Endothelial cell of umbilical vein (primary cell): ENCODE measurements at regions not wholly inside any gene's neighbourhood (a gene's known extent, or its start where the extent isn't known, plus 50 kb on each side); places are given as distances from the start of the nearest gene placed in this dataset.
A peak's percentile ranks its signal among the peaks of the same experiment; 100 is the strongest.

Experiments used
- BruUV-seq: library from RNA; stranded (reverse); fragments of 400-500 nt; replicated peaks from 2 replicates; lab custom pipeline; 2021; lab: Mats Ljungman, UMichigan
- CTCF ChIA-PET: fragments of 300-600, 350-600 bp; sonication (Branson Sonifier 250); formaldehyde crosslinking; loops from one replicate; lab custom pipeline; 2021; ENCODE audit warnings: antibody characterized with exemption, inconsistent platforms; lab: Charles Lee
- POLR2A ChIA-PET: fragments of 300-600, 350-600 bp; sonication (Branson Sonifier 250); formaldehyde crosslinking; loops from one replicate; lab custom pipeline; 2021; ENCODE audit warnings: antibody characterized with exemption, inconsistent platforms; lab: Charles Lee
- DNase-seq: peaks from one replicate; pipeline ENCODE4 v3.0.0-alpha.2; 2011; ENCODE audit warnings: low read depth, low spot score
- FAIRE-seq: peaks from 2 replicates; lab custom pipeline; 2011; peaks lifted over from hg19 to GRCh38; lab: Jason Lieb, UNC
- H2AFZ ChIP-seq: 2 replicates; pipeline ENCODE4 v1.6.0; 2012; ENCODE audit warnings: low read depth, low read length, control low read depth, inconsistent platforms
- H3K27ac ChIP-seq: 2 replicates; pipeline ENCODE4 v1.5.1; 2011; ENCODE audit warnings: low read depth, mild to moderate bottlenecking, control low read depth, low read length, moderate library complexity; ENCODE audit not compliant: insufficient read depth
- H3K27me3 ChIP-seq, 2 experiments: 2 replicates each; pipeline versions ENCODE4 v1.6.0 to v1.6.1; 2011; ENCODE audit warnings: low read length in 2 of 2, mixed read lengths in 1 of 2; ENCODE audit not compliant: control insufficient read depth in 2 of 2, insufficient read depth in 2 of 2
- H3K36me3 ChIP-seq, 2 experiments: 2 replicates in 1 of 2; 3 replicates in 1 of 2; pipeline ENCODE4 v1.5.1; 2011; ENCODE audit warnings: low read length in 2 of 2, mild to moderate bottlenecking in 1 of 2, moderate library complexity in 1 of 2; ENCODE audit not compliant: control insufficient read depth in 2 of 2, insufficient read depth in 2 of 2; ENCODE audit errors: extremely low read depth in 1 of 2
- H3K4me1 ChIP-seq: 3 replicates; pipeline ENCODE4 v1.5.1; 2011; ENCODE audit warnings: mild to moderate bottlenecking, low read length; ENCODE audit not compliant: control insufficient read depth, insufficient read depth; ENCODE audit errors: extremely low read depth
- H3K4me2 ChIP-seq: 2 replicates; pipeline ENCODE4 v1.6.1; 2011; ENCODE audit warnings: low read length, control low read depth, mixed read lengths; ENCODE audit not compliant: insufficient read depth
- H3K4me3 ChIP-seq, 3 experiments: fragments of 200-600 bp in 1 of 3; sonication (generic), shearing (Covaris generic) in 1 of 3; replicated peaks in 1 of 3; 2 replicates each; pipeline ENCODE4 v1.5.1; 2011 to 2016; ENCODE audit warnings: control low read depth in 3 of 3, low read length in 3 of 3, mild to moderate bottlenecking in 2 of 3, inconsistent platforms in 1 of 3, low read depth in 1 of 3, moderate library complexity in 1 of 3; ENCODE audit not compliant: insufficient read depth in 1 of 3
- H3K79me2 ChIP-seq: 2 replicates; pipeline ENCODE4 v1.6.0; 2012; ENCODE audit warnings: low read length, inconsistent platforms; ENCODE audit not compliant: control insufficient read depth, insufficient read depth
- H3K9ac ChIP-seq: replicated peaks from 2 replicates; pipeline ENCODE3; 2011; ENCODE audit warnings: low read length, control low read depth; ENCODE audit not compliant: insufficient read depth; ENCODE audit errors: extremely low read depth
- H3K9me1 ChIP-seq: replicated peaks from 3 replicates; pipeline ENCODE4 v1.6.0; 2011; ENCODE audit warnings: mild to moderate bottlenecking, low read length; ENCODE audit not compliant: control insufficient read depth, insufficient read depth; ENCODE audit errors: extremely low read depth
- H3K9me3 ChIP-seq: replicated peaks from 2 replicates; pipeline ENCODE4 v1.5.1; 2012; ENCODE audit warnings: low read length, inconsistent platforms; ENCODE audit not compliant: control insufficient read depth, insufficient read depth
- H4K20me1 ChIP-seq: replicated peaks from 2 replicates; pipeline ENCODE3; 2011; ENCODE audit warnings: mild to moderate bottlenecking, low read length; ENCODE audit not compliant: control insufficient read depth, insufficient read depth; ENCODE audit errors: extremely low read depth
- CTCF ChIP-seq, 2 donors: IDR thresholded peaks; 1 replicate in 1 of 2; 2 replicates in 1 of 2; pipeline ENCODE4 v1.5.1; 2011; ENCODE audit warnings: low read length in 2 of 2, mild to moderate bottlenecking in 2 of 2, moderate library complexity in 2 of 2, control low read depth in 1 of 2, inconsistent platforms in 1 of 2, low read depth in 1 of 2; ENCODE audit not compliant: insufficient read depth in 1 of 2; ENCODE audit errors: extremely low read depth in 1 of 2
- EZH2 ChIP-seq: IDR thresholded peaks from 2 replicates; pipeline ENCODE4 v1.6.1; 2012; ENCODE audit warnings: borderline replicate concordance, low read depth, mild to moderate bottlenecking, moderate library complexity, low read length, inconsistent platforms; ENCODE audit not compliant: severe bottlenecking
- GATA2 ChIP-seq: IDR thresholded peaks from 2 replicates; pipeline ENCODE4 v1.7.0; 2011; ENCODE audit warnings: low read depth, mild to moderate bottlenecking, moderate library complexity, mixed read lengths, low read length; ENCODE audit not compliant: insufficient read length, insufficient read depth
- JUN ChIP-seq: IDR thresholded peaks from 2 replicates; pipeline ENCODE4 v1.6.1; 2011; ENCODE audit warnings: borderline replicate concordance, low read depth; ENCODE audit not compliant: insufficient read length, insufficient read depth
- POLR2A ChIP-seq: IDR thresholded peaks from 2 replicates; pipeline ENCODE4 v1.6.1; 2012; ENCODE audit warnings: low read depth, mild to moderate bottlenecking, control low read depth, low read length
- POLR2AphosphoS5 ChIP-seq: IDR thresholded peaks from 2 replicates; pipeline ENCODE4 v1.6.1; 2012; ENCODE audit warnings: low read depth, mild to moderate bottlenecking, control low read depth, low read length, moderate library complexity; ENCODE audit not compliant: insufficient read depth
- dilution Hi-C: fragments of 300-500 bp; cut with MboI; formaldehyde crosslinking; loops from one replicate; pipeline ENCODE4 v1.15.0; 2019; ENCODE audit warnings: low sequenced_read_pairs; ENCODE audit not compliant: extremely low pct_ligation_motif_present
- intact Hi-C: fragments of 100-400 bp; cut with micrococcal nuclease; formaldehyde crosslinking; loops from one replicate; pipeline ENCODE4 v1.10.0; 2022

- Histone ChIP-seq H3K9me1 (no peaks in the 10 kb centered on the region), H3K4me1 (no peaks in the 10 kb centered on the region), H3K79me2 (no peaks in the 10 kb centered on the region), H3K4me2 (no peak overlapping the region), H3K27me3 (no peaks in the 10 kb centered on the region), H3K27ac (no peak overlapping the region), H2AFZ (no peak overlapping the region), H4K20me1 (no peaks in the 10 kb centered on the region), H3K9ac (no peak overlapping the region), H3K9me3 (no peaks in the 10 kb centered on the region), H3K36me3 (no peaks in the 10 kb centered on the region), H3K4me3 (no peak overlapping the region)
- intact Hi-C loops (loop anchor here (1.0 to 5.0 kb wide), 3 partner anchors 123 to 965 kb away; no protein-coding TSS in a partner anchor), dilution Hi-C loops (no loop called here)
- no TSS peak for BruUV-seq
- FAIRE-seq (no peak), DNase-seq (peak; percentile 6)
- ChIA-PET POLR2A (no interaction called here), CTCF (interaction anchor here (1.1 kb wide), 1 partner anchor 10 kb away, joined by 5 read pairs; no protein-coding TSS in a partner anchor)
- no peak for TF ChIP-seq EZH2
- no peak for TF ChIP-seq JUN
- peak; percentile 37 to 42 for TF ChIP-seq CTCF (IDR thresholded peaks at IDR 0.05; ENCODE audit: extremely low read depth in 1 of 2, insufficient read depth in 1 of 2, low read depth in 1 of 2, low read length in 2 of 2)
- no peak for TF ChIP-seq POLR2A
- TF ChIP-seq POLR2AphosphoS5 = no peak
- TF ChIP-seq GATA2 = no peak
Observed at GRCh38 chr15:93997071-93997658, 234.2 kb upstream of the MCTP2 start.
